GM12878 (cell line): ENCODE measurements at regions not wholly inside any gene's neighbourhood (a gene's known extent, or its start where the extent isn't known, plus 50 kb on each side); places are given as distances from the start of the nearest gene placed in this dataset.

Experiments used
- ATAC-seq: fragments of 200-7000 bp; cut with Tn5 transposase; 3 replicates; pipeline ENCODE4 v1.9.1; 2020; ENCODE audit warnings: mild to moderate bottlenecking, moderate library complexity
- BruUV-seq: library from RNA; stranded (reverse); fragments of 400-500 nt; replicated peaks from 2 replicates; lab custom pipeline; 2021; lab: Mats Ljungman, UMichigan
- CTCF ChIA-PET: fragments of 300-600 bp; sonication (Branson Sonifier 250); formaldehyde crosslinking; extraction: SDS; loops from one replicate; lab custom pipeline; 2021; ENCODE audit warnings: inconsistent platforms; lab: Yijun Ruan, JAX
- POLR2A ChIA-PET: fragments of 350-600 bp; formaldehyde crosslinking; extraction: SDS; loops from one replicate; lab custom pipeline; 2021; ENCODE audit warnings: inconsistent platforms; lab: Charles Lee
- RAD21 ChIA-PET: fragments of 300-600 bp; sonication (Branson Sonifier 250); formaldehyde crosslinking; loops from one replicate; lab custom pipeline; 2023; ENCODE audit warnings: antibody characterized with exemption; ENCODE audit not compliant: unreplicated experiment; lab: Charles Lee
- SMC1A ChIA-PET: fragments of 300-600 bp; sonication (Branson Sonifier 250); formaldehyde crosslinking; loops from one replicate; lab custom pipeline; 2023; ENCODE audit not compliant: unreplicated experiment, uncharacterized antibody; lab: Charles Lee
- DNase-seq: peaks from one replicate; pipeline ENCODE4 v3.0.0-alpha.2; 2011; ENCODE audit warnings: low read depth, low spot score
- FAIRE-seq: peaks from 3 replicates; lab custom pipeline; 2011; peaks lifted over from hg19 to GRCh38; lab: Jason Lieb, UNC
- H2AFZ ChIP-seq: 2 replicates; pipeline ENCODE4 v1.6.0; 2011; ENCODE audit warnings: low read depth, low read length, control low read depth; ENCODE audit not compliant: control insufficient read depth
- H3K27ac ChIP-seq: 2 replicates; pipeline ENCODE4 v1.5.1; 2011; ENCODE audit warnings: control low read depth; ENCODE audit not compliant: control insufficient read depth, insufficient read depth
- H3K27me3 ChIP-seq, 2 experiments: replicated peaks in 1 of 2; 2 replicates each; pipeline versions ENCODE4 v1.6.0 to v1.6.1; 2011; ENCODE audit warnings: low read length in 1 of 2; ENCODE audit not compliant: control insufficient read depth in 2 of 2, insufficient read depth in 2 of 2
- H3K36me3 ChIP-seq, 2 experiments: 2 replicates each; pipeline ENCODE4 v1.5.1; 2011; ENCODE audit warnings: low read length in 1 of 2; ENCODE audit not compliant: control insufficient read depth in 2 of 2, insufficient read depth in 2 of 2
- H3K4me1 ChIP-seq: 2 replicates; pipeline ENCODE4 v1.6.1; 2011; ENCODE audit warnings: mild to moderate bottlenecking, low read length, moderate library complexity, mixed read lengths; ENCODE audit not compliant: control insufficient read depth, insufficient read depth
- H3K4me2 ChIP-seq: 2 replicates; pipeline ENCODE4 v1.6.0; 2011; ENCODE audit warnings: control low read depth; ENCODE audit not compliant: control insufficient read depth, insufficient read depth
- H3K4me3 ChIP-seq: fragments of 200-600 bp; sonication (generic); 2 replicates; pipeline ENCODE4 v1.5.1; 2016
- H3K79me2 ChIP-seq: 2 replicates; pipeline ENCODE4 v1.6.0; 2011; ENCODE audit warnings: low read length; ENCODE audit not compliant: control insufficient read depth, insufficient read depth
- H3K9ac ChIP-seq: 2 replicates; pipeline ENCODE4 v1.8.0; 2011; ENCODE audit warnings: low read length, control low read depth, mixed read lengths; ENCODE audit not compliant: control insufficient read depth, insufficient read depth
- H3K9me3 ChIP-seq: replicated peaks from 3 replicates; pipeline ENCODE4 v1.5.1; 2011; ENCODE audit warnings: mild to moderate bottlenecking, low read length; ENCODE audit not compliant: control insufficient read depth, insufficient read depth
- H4K20me1 ChIP-seq: 2 replicates; pipeline ENCODE4 v1.6.0; 2011; ENCODE audit not compliant: control insufficient read depth, insufficient read depth
- ASH2L ChIP-seq: fragments of 300-600, 200-600 bp; sonication (generic); IDR thresholded peaks from 2 replicates; pipeline ENCODE4 v1.6.1; 2017; ENCODE audit warnings: low read depth, mild to moderate bottlenecking, borderline replicate concordance
- BCL11A ChIP-seq: IDR thresholded peaks from 2 replicates; pipeline ENCODE4 v1.6.1; 2011; ENCODE audit warnings: low read depth, low read length
- ETV6 ChIP-seq, 2 experiments: fragments of 450-650 bp in 1 of 2; IDR thresholded peaks in 1 of 2; conservative IDR thresholded peaks in 1 of 2; 2 replicates each; pipeline ENCODE4 v1.6.1; 2014; ENCODE audit warnings: antibody characterized with exemption in 1 of 2, borderline replicate concordance in 1 of 2, low read depth in 1 of 2, mild to moderate bottlenecking in 1 of 2, moderate library complexity in 1 of 2
- HDAC6 ChIP-seq: fragments of 200-600 bp; sonication (generic); IDR thresholded peaks from one replicate; pipeline ENCODE4 v1.8.0; 2017; ENCODE audit warnings: antibody characterized with exemption; ENCODE audit not compliant: unreplicated experiment
- JUND ChIP-seq: IDR thresholded peaks from 2 replicates; pipeline ENCODE4 v1.6.1; 2012; ENCODE audit warnings: low read depth, mild to moderate bottlenecking, low read length, improper control_type of control experiment, moderate library complexity
- MEF2B ChIP-seq: fragments of 450-650 bp; IDR thresholded peaks from 2 replicates; pipeline ENCODE4 v1.6.1; 2018; ENCODE audit warnings: mild to moderate bottlenecking, moderate library complexity; ENCODE audit not compliant: partially characterized antibody, poor library complexity, severe bottlenecking
- NBN ChIP-seq: fragments of 450-650 bp; IDR thresholded peaks from 2 replicates; pipeline ENCODE4 v1.6.1; 2016
- NFYB ChIP-seq: IDR thresholded peaks from 2 replicates; pipeline ENCODE4 v1.6.1; 2011; ENCODE audit warnings: low read depth, mild to moderate bottlenecking, low read length, improper control_type of control experiment, moderate library complexity; ENCODE audit not compliant: insufficient read depth
- NR2C1 ChIP-seq: fragments of 450-650 bp; IDR thresholded peaks from 2 replicates; pipeline ENCODE4 v1.6.1; 2017; ENCODE audit warnings: antibody characterized with exemption, mild to moderate bottlenecking, moderate library complexity
- RCOR1 ChIP-seq: conservative IDR thresholded peaks from 2 replicates; pipeline ENCODE4 v1.6.1; 2012; ENCODE audit warnings: low read depth, low read length, improper control_type of control experiment
- SMARCA5 ChIP-seq: fragments of 450-650 bp; IDR thresholded peaks from 2 replicates; pipeline ENCODE4 v1.6.1; 2017; ENCODE audit warnings: mild to moderate bottlenecking
- SREBF2 ChIP-seq: IDR thresholded peaks from 2 replicates; pipeline ENCODE4 v1.6.1; 2012; ENCODE audit warnings: mild to moderate bottlenecking, low read length
- TCF3 ChIP-seq: IDR thresholded peaks from 2 replicates; pipeline ENCODE4 v1.6.1; 2012; ENCODE audit warnings: low read depth, mild to moderate bottlenecking, low read length, borderline replicate concordance; ENCODE audit not compliant: insufficient read depth
- ZNF274 ChIP-seq: IDR thresholded peaks from one replicate; pipeline ENCODE4 v1.8.0; 2011; ENCODE audit not compliant: insufficient read length, insufficient read depth
- WGBS: methylation state at CpG from one replicate; pipeline ENCODE4 v1.1.6; 2016; ENCODE audit warnings: low lambda C conversion rate; ENCODE audit not compliant: insufficient replicate concordance, insufficient coverage; ENCODE audit errors: missing lambda C conversion rate; 5-methylcytosine and 5-hydroxymethylcytosine counted together
- in situ Hi-C: fragments of 300-500 bp; cut with MboI; formaldehyde crosslinking; loops from 9 replicates; pipeline ENCODE4 v1.14.3; 2018; ENCODE audit warnings: mixed read lengths
- intact Hi-C: fragments of 100-400 bp; cut with micrococcal nuclease; formaldehyde crosslinking; loops from one replicate; pipeline ENCODE4 v1.14.2; 2022; ENCODE audit not compliant: unreplicated experiment
- TF ChIP-seq, protein P1 (sequence below): IDR thresholded peaks from 2 replicates; pipeline ENCODE4 v1.6.1; 2011; ENCODE audit warnings: borderline replicate concordance, low read depth, mild to moderate bottlenecking, moderate library complexity, mixed read lengths, low read length; ENCODE audit not compliant: insufficient read depth; ENCODE audit errors: extremely low read length
- TF ChIP-seq, protein P2 (sequence below): fragments of 450-650 bp; IDR thresholded peaks from 2 replicates; pipeline ENCODE4 v1.6.1; 2018; ENCODE audit warnings: borderline replicate concordance, mild to moderate bottlenecking; ENCODE audit not compliant: partially characterized antibody
- TF ChIP-seq, protein P3 (sequence below): fragments of 450-650 bp; IDR thresholded peaks from 2 replicates; pipeline ENCODE4 v1.6.1; 2016; ENCODE audit warnings: mild to moderate bottlenecking
- TF ChIP-seq, protein P4 (sequence below): fragments of 450-650 bp; IDR thresholded peaks from 2 replicates; pipeline ENCODE4 v1.6.1; 2017; ENCODE audit warnings: mild to moderate bottlenecking, low read depth, inconsistent platforms; ENCODE audit not compliant: poor library complexity, severe bottlenecking

DNA sequence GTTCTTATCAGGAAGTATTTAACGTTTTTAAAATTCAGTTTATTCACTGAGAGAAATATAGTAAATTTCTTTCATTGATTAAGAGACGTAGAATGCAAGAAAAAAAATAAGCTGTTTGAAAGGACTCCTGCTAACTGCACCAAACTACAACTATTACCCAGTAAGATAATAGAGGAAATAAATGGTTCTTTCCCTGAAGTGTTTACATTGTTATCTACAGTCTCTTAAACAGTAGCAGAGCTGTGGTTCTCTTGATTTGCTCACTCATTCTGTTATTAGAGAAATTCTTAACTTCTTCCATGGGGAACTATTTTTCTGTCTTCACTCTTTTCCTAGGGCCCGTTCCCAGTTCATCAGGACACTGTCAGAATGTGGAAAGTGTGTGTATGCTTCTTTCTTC is 973.0 kb downstream of the KCNJ2 start:
- Histone ChIP-seq H4K20me1 (no peaks in the 10 kb centered on the region), H2AFZ (no peak overlapping the region), H3K4me2 (no peak overlapping the region), H3K4me1 (no peaks in the 10 kb centered on the region), H3K9ac (no peak overlapping the region), H3K4me3 (no peak overlapping the region), H3K79me2 (no peaks in the 10 kb centered on the region), H3K27me3 (no peaks in the 10 kb centered on the region), H3K36me3 (no peaks in the 10 kb centered on the region), H3K9me3 (no peaks in the 10 kb centered on the region), H3K27ac (no peak overlapping the region)
- SMC1A ChIA-PET, result interaction anchor here (1.6 kb wide), 1 partner anchor 50 kb away, joined by 3 read pairs; no protein-coding TSS in a partner anchor
- intact Hi-C loops, result no loop called here
- DNase-seq, result no peak
- POLR2A ChIA-PET, result no interaction called here
- WGBS, result 21% methylated on average over 3 of the region's 3 CpGs
- no TSS peak for BruUV-seq
- RAD21 ChIA-PET, result no interaction called here
- CTCF ChIA-PET, result interaction anchor here (0.5 kb wide), 1 partner anchor 271 kb away, joined by 3 read pairs; no protein-coding TSS in a partner anchor
- in situ Hi-C loops, result no loop called here
- no peak for ATAC-seq
- FAIRE-seq, result no peak
- TF ChIP-seq HDAC6 (no peak), SREBF2 (no peak), JUND (no peak), NFYB (no peak), BCL11A (no peak), ASH2L (no peak), SMARCA5 (no peak), NBN (no peak), ZNF274 (no peak), TCF3 (no peak), MEF2B (no peak), RCOR1 (no peak), NR2C1 (no peak), ETV6 (conservative IDR thresholded peaks at IDR 0.05 in 1 of 2, IDR thresholded peaks at IDR 0.05 in 1 of 2; ENCODE audit: borderline replicate concordance in 1 of 2, low read depth in 1 of 2) (no peak)
- TF ChIP-seq, protein P1, sequence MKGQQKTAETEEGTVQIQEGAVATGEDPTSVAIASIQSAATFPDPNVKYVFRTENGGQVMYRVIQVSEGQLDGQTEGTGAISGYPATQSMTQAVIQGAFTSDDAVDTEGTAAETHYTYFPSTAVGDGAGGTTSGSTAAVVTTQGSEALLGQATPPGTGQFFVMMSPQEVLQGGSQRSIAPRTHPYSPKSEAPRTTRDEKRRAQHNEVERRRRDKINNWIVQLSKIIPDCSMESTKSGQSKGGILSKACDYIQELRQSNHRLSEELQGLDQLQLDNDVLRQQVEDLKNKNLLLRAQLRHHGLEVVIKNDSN, result no peak
- TF ChIP-seq, protein P2, sequence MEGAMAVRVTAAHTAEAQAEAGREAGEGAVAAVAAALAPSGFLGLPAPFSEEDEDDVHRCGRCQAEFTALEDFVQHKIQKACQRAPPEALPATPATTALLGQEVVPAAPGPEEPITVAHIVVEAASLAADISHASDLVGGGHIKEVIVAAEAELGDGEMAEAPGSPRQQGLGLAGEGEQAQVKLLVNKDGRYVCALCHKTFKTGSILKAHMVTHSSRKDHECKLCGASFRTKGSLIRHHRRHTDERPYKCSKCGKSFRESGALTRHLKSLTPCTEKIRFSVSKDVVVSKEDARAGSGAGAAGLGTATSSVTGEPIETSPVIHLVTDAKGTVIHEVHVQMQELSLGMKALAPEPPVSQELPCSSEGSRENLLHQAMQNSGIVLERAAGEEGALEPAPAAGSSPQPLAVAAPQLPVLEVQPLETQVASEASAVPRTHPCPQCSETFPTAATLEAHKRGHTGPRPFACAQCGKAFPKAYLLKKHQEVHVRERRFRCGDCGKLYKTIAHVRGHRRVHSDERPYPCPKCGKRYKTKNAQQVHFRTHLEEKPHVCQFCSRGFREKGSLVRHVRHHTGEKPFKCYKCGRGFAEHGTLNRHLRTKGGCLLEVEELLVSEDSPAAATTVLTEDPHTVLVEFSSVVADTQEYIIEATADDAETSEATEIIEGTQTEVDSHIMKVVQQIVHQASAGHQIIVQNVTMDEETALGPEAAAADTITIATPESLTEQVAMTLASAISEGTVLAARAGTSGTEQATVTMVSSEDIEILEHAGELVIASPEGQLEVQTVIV, result no peak
- TF ChIP-seq, protein P3, sequence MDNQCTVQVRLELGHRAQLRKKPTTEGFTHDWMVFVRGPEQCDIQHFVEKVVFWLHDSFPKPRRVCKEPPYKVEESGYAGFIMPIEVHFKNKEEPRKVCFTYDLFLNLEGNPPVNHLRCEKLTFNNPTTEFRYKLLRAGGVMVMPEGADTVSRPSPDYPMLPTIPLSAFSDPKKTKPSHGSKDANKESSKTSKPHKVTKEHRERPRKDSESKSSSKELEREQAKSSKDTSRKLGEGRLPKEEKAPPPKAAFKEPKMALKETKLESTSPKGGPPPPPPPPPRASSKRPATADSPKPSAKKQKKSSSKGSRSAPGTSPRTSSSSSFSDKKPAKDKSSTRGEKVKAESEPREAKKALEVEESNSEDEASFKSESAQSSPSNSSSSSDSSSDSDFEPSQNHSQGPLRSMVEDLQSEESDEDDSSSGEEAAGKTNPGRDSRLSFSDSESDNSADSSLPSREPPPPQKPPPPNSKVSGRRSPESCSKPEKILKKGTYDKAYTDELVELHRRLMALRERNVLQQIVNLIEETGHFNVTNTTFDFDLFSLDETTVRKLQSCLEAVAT, result no peak
- TF ChIP-seq, protein P4, sequence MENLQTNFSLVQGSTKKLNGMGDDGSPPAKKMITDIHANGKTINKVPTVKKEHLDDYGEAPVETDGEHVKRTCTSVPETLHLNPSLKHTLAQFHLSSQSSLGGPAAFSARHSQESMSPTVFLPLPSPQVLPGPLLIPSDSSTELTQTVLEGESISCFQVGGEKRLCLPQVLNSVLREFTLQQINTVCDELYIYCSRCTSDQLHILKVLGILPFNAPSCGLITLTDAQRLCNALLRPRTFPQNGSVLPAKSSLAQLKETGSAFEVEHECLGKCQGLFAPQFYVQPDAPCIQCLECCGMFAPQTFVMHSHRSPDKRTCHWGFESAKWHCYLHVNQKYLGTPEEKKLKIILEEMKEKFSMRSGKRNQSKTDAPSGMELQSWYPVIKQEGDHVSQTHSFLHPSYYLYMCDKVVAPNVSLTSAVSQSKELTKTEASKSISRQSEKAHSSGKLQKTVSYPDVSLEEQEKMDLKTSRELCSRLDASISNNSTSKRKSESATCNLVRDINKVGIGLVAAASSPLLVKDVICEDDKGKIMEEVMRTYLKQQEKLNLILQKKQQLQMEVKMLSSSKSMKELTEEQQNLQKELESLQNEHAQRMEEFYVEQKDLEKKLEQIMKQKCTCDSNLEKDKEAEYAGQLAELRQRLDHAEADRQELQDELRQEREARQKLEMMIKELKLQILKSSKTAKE, result no peak
